HG03064 (cell line): ENCODE measurements at regions not wholly inside any gene's neighbourhood (a gene's known extent, or its start where the extent isn't known, plus 50 kb on each side); places are given as distances from the start of the nearest gene placed in this dataset.
A peak's percentile ranks its signal among the peaks of the same experiment; 100 is the strongest.
"Not testable (repeated sequence)": the region's sequence is repeated elsewhere in the genome, so short reads cannot be mapped to it uniquely, and the experiment has no call there.

ENCODE experiments used
- ATAC-seq: cut with Tn5 transposase; IDR thresholded peaks from one replicate; pipeline ENCODE4 v1.9.1; 2021; ENCODE audit warnings: low read depth; ENCODE audit not compliant: unreplicated experiment

- no peak for ATAC-seq
Observed at GRCh38 chr4:152200511-152201333, 335.2 kb downstream of the FBXW7 start.

GRCh38 chr4:152197211-152197610 lies 338.7 kb downstream of the FBXW7 start:
- ATAC-seq: no peak

GRCh38 chr4:152195888-152196287 lies 340.0 kb downstream of the FBXW7 start:
- ATAC-seq: no peak

- ATAC-seq: no peak
Observed at GRCh38 chr4:152193059-152193458, 342.8 kb downstream of the FBXW7 start.

GRCh38 chr4:152190907-152191306 lies 345.0 kb downstream of the FBXW7 start:
- ATAC-seq: no peak

GRCh38 chr4:152189451-152190179 lies 346.3 kb downstream of the FBXW7 start:
- peak; percentile 70 for ATAC-seq

- no peak for ATAC-seq
Observed at GRCh38 chr4:152188801-152189200, 347.1 kb downstream of the FBXW7 start.

GRCh38 chr4:152187693-152188092 lies 348.2 kb downstream of the FBXW7 start:
- ATAC-seq: no peak

GRCh38 chr4:152185786-152186550 lies 349.9 kb downstream of the FBXW7 start:
- no peak for ATAC-seq

GRCh38 chr4:152181150-152181549 lies 354.7 kb downstream of the FBXW7 start:
- no peak for ATAC-seq

GRCh38 chr4:152180369-152180768 lies 355.5 kb downstream of the FBXW7 start:
- ATAC-seq: no peak

GRCh38 chr4:152177538-152177937 lies 358.4 kb downstream of the FBXW7 start:
- not testable (repeated sequence) for ATAC-seq

- ATAC-seq: no peak
Observed at GRCh38 chr4:152176627-152177214, 359.2 kb downstream of the FBXW7 start.

GRCh38 chr4:152175586-152175985 lies 360.3 kb downstream of the FBXW7 start:
- ATAC-seq: no peak

- no peak for ATAC-seq
Observed at GRCh38 chr4:152172146-152172545, 363.7 kb downstream of the FBXW7 start.

GRCh38 chr4:152171556-152171955 lies 364.3 kb downstream of the FBXW7 start:
- no peak for ATAC-seq

- ATAC-seq: no peak
Observed at GRCh38 chr4:152169683-152170082, 366.2 kb downstream of the FBXW7 start.

GRCh38 chr4:152168987-152169616 lies 366.8 kb downstream of the FBXW7 start:
- ATAC-seq: no peak

- ATAC-seq: no peak
Observed at GRCh38 chr4:152166567-152166966, 369.3 kb downstream of the FBXW7 start.

GRCh38 chr4:152165846-152166245 lies 370.0 kb downstream of the FBXW7 start:
- ATAC-seq: no peak
